ENCODE measurements at regions not wholly inside any gene's neighbourhood (a gene's known extent, or its start where the extent isn't known, plus 50 kb on each side); places are given as distances from the start of the nearest gene placed in this dataset.

DNA sequence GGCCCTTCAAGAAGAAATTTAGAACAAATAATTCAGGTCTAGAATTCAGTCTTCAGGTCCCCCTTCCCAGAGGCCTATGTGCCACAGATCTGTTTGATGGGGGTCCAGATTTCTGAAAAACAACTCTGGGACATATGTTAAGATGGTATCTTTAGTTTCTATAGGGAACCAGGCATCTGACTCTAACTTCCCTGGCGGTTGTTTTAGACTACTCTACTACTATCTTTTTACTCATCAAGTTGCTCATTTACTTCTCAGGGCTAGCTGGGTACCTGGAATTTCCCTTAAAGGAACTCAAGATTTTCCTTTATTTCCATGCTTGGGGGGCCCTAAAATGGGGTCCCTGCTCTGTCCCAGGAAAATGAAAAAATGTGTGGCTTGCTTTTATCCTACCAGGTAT lies 114.7 kb upstream of the RAB6C start:
- intact Hi-C loops (cut with micrococcal nuclease), result no loop called here
- POLR2A ChIA-PET (ENCODE audit: unreplicated experiment), result no interaction called here
- no peaks in the 10 kb centered on the region for H3F3A ChIP-seq (ENCODE audit: low read length, unreplicated experiment)

GRCh38 chr2:129865976-129866375 lies 113.5 kb upstream of the RAB6C start:
- no peaks in the 10 kb centered on the region for H4K20me1 ChIP-seq (ENCODE audit: low read length)
- no peak for ATAC-seq
- H3K4me1 ChIP-seq (ENCODE audit: insufficient read depth, low read length), result no peaks in the 10 kb centered on the region
- no peaks in the 10 kb centered on the region for H3K9me3 ChIP-seq (ENCODE audit: low read length)
- BruUV-seq (replicated peaks), result no TSS peak
- H3K9me2 ChIP-seq (replicated peaks; ENCODE audit: low read length), result no peaks in the 10 kb centered on the region
- H3F3A ChIP-seq (ENCODE audit: low read length, unreplicated experiment), result no peaks in the 10 kb centered on the region
- H3K79me2 ChIP-seq (ENCODE audit: low read length), result no peaks in the 10 kb centered on the region
- H3K27ac ChIP-seq (ENCODE audit: low read length), result no peak overlapping the region
- no peak overlapping the region for H3K9ac ChIP-seq (ENCODE audit: low read length)
- no peaks in the 10 kb centered on the region for H3K36me3 ChIP-seq (ENCODE audit: low read depth, low read length)
- intact Hi-C loops (cut with micrococcal nuclease), result no loop called here
- ChIA-PET POLR2A (ENCODE audit: unreplicated experiment) (no interaction called here), CTCF (no interaction called here)
- no peak overlapping the region for H3K4me2 ChIP-seq (ENCODE audit: low read length)
- no peak overlapping the region for H2AFZ ChIP-seq (ENCODE audit: low read length)
- TF ChIP-seq, protein P1, sequence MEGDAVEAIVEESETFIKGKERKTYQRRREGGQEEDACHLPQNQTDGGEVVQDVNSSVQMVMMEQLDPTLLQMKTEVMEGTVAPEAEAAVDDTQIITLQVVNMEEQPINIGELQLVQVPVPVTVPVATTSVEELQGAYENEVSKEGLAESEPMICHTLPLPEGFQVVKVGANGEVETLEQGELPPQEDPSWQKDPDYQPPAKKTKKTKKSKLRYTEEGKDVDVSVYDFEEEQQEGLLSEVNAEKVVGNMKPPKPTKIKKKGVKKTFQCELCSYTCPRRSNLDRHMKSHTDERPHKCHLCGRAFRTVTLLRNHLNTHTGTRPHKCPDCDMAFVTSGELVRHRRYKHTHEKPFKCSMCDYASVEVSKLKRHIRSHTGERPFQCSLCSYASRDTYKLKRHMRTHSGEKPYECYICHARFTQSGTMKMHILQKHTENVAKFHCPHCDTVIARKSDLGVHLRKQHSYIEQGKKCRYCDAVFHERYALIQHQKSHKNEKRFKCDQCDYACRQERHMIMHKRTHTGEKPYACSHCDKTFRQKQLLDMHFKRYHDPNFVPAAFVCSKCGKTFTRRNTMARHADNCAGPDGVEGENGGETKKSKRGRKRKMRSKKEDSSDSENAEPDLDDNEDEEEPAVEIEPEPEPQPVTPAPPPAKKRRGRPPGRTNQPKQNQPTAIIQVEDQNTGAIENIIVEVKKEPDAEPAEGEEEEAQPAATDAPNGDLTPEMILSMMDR (conservative IDR thresholded peaks at IDR 0.05; ENCODE audit: low read depth, low read length), result no peak
- TF ChIP-seq EZH2 (IDR thresholded peaks at IDR 0.05; ENCODE audit: low read length, unreplicated experiment) (no peak), EZH2phosphoT487 (IDR thresholded peaks at IDR 0.05; ENCODE audit: borderline replicate concordance, low read length) (no peak)
- DNase-seq, result no peak
- no peak overlapping the region for H3K4me3 ChIP-seq (ENCODE audit: low read length)
- H3K27me3 ChIP-seq (ENCODE audit: low read length), result peaks cover 5% of the 10 kb centered on the region; the same call in 1 of the 2 replicates

More for the DNA sequence above, 114.7 kb upstream of the RAB6C start:
- H3K27ac ChIP-seq (ENCODE audit: low read length), result no peak overlapping the region
- no peak overlapping the region for H2AFZ ChIP-seq (ENCODE audit: low read length)
- no peak overlapping the region for H3K4me2 ChIP-seq (ENCODE audit: low read length)
- H3K79me2 ChIP-seq (ENCODE audit: low read length), result no peaks in the 10 kb centered on the region
- TF ChIP-seq EZH2 (IDR thresholded peaks at IDR 0.05; ENCODE audit: low read length, unreplicated experiment) (no peak), EZH2phosphoT487 (IDR thresholded peaks at IDR 0.05; ENCODE audit: borderline replicate concordance, low read length) (no peak)
- TF ChIP-seq, protein P1 (conservative IDR thresholded peaks at IDR 0.05; ENCODE audit: low read depth, low read length), result no peak
- no peak overlapping the region for H3K9ac ChIP-seq (ENCODE audit: low read length)
- no peaks in the 10 kb centered on the region for H3K4me1 ChIP-seq (ENCODE audit: insufficient read depth, low read length)
- DNase-seq, result no peak
- no peak overlapping the region for H3K4me3 ChIP-seq (ENCODE audit: low read length)
- BruUV-seq (replicated peaks), result no TSS peak
- H3K27me3 ChIP-seq (ENCODE audit: low read length), result peaks cover 6% of the 10 kb centered on the region
- no peaks in the 10 kb centered on the region for H3K9me3 ChIP-seq (ENCODE audit: low read length)
- CTCF ChIA-PET, result no interaction called here
- no peak for ATAC-seq
- no peaks in the 10 kb centered on the region for H3K9me2 ChIP-seq (replicated peaks; ENCODE audit: low read length)
- no peaks in the 10 kb centered on the region for H4K20me1 ChIP-seq (ENCODE audit: low read length)
- no peaks in the 10 kb centered on the region for H3K36me3 ChIP-seq (ENCODE audit: low read depth, low read length)

DNA sequence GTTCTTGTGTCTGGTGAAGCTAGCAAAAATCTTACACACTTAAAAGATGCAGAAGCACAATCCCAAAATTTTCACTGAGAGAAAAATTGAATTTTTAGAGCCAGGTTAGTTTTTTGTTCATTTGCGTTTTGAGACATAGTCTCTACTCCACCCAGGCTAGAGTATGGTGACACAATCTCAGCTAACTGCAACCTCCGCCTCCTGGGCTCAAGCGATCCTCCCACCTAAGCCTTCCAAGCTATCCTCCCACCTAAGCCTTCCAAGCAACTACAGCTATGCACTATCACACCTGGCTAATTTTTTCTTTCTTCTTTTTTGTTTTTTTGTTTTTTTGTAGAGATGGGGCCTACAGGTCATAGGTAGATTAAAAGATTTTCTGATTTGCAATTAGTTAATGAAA lies 113.1 kb upstream of the RAB6C start:
- H2AFZ ChIP-seq (ENCODE audit: low read length), result no peak overlapping the region
- no peaks in the 10 kb centered on the region for H3K4me1 ChIP-seq (ENCODE audit: insufficient read depth, low read length)
- TF ChIP-seq EZH2 (IDR thresholded peaks at IDR 0.05; ENCODE audit: low read length, unreplicated experiment), result no peak
- TF ChIP-seq EZH2phosphoT487 (IDR thresholded peaks at IDR 0.05; ENCODE audit: borderline replicate concordance, low read length), result no peak
- TF ChIP-seq, protein P1 (conservative IDR thresholded peaks at IDR 0.05; ENCODE audit: low read depth, low read length), result no peak
- no peak overlapping the region for H3K4me3 ChIP-seq (ENCODE audit: low read length)
- intact Hi-C loops (cut with micrococcal nuclease), result no loop called here
- no peaks in the 10 kb centered on the region for H3K9me3 ChIP-seq (ENCODE audit: low read length)
- no peaks in the 10 kb centered on the region for H3K79me2 ChIP-seq (ENCODE audit: low read length)
- no peaks in the 10 kb centered on the region for H3K36me3 ChIP-seq (ENCODE audit: low read depth, low read length)
- ChIA-PET CTCF (no interaction called here), POLR2A (ENCODE audit: unreplicated experiment) (no interaction called here)
- 0 out of 2 replicates have a peak, but pooled peaks cover 3% of the 10 kb centered on the region for H3K27me3 ChIP-seq (ENCODE audit: low read length)
- no peaks in the 10 kb centered on the region for H4K20me1 ChIP-seq (ENCODE audit: low read length)
- no peaks in the 10 kb centered on the region for H3F3A ChIP-seq (ENCODE audit: low read length, unreplicated experiment)
- no peak for ATAC-seq
- no peak overlapping the region for H3K9ac ChIP-seq (ENCODE audit: low read length)
- H3K27ac ChIP-seq (ENCODE audit: low read length), result no peak overlapping the region
- no peaks in the 10 kb centered on the region for H3K9me2 ChIP-seq (replicated peaks; ENCODE audit: low read length)
- no peak overlapping the region for H3K4me2 ChIP-seq (ENCODE audit: low read length)
- BruUV-seq (replicated peaks), result no TSS peak
- DNase-seq, result no peak
